NCI-H446 (cell line): ENCODE measurements at regions not wholly inside any gene's neighbourhood (a gene's known extent, or its start where the extent isn't known, plus 50 kb on each side); places are given as distances from the start of the nearest gene placed in this dataset.
A peak's percentile ranks its signal among the peaks of the same experiment; 100 is the strongest.

Experiments
- DNase-seq, 2 experiments: peaks; one replicate each; lab custom pipeline; 2025; lab: John Stamatoyannopoulos, UW

DNA sequence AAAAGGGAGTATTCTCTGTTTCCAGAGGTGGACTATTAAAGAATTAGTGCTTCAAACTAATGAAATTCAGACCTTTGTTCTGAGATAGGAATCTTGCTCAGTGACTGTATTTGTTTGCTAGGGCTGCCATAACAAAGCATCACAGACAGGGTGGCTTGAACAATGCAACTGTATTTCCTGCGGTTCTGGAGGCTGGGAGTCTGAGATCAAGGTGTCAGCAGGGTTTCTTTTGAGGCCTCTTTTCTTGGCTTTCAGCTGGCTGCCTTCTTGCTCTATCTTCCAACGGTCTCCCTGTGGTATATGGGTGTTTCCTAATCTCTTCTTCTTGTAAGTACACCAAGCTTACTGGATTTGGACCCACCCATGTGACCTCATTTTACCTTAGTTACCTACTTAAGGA is 264.6 kb upstream of the PROX1 start:
- DNase-seq = no peak

DNA sequence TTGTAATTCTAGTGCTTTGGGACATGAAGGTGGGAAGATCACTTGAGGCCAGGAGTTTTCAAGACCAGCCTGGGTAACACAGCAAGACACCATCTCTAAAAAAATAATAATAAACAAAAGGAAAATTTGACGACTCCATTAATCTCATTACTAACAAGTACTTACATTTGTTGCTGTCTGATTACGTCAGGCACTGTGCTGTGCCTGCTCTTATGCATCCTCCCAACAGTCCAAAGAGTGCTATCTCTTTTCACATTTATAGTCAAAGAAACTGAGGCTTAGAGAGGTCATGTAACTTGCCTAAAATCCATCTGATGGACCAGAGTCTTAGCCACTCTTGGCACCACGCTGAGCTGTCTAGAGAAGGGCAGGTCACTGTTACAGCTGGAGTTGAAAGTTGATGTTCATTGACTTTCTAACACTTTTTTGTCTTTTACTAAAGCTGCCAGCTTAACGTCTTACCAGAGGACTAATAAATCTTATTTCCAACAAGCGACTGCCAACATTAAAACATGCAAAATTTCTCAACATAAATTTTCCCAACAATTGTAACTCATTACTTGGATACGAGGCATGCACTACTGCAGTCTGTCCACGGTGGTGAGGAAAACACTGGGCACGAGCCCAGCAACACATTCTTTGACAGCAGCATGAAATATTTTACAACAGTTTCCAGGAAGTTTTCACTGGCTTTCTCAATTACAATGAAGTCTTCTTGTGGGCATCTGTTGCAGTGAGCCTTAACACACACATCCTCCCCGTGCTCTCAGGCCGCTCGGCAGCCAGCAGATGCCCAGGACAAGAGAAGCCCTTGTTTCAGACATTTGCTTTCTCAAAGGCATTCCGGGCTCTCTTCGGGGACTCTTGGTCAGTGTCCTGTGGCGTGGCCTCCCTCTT is 262.9 kb upstream of the PROX1 start:
- DNase-seq = peak in 1 of 2 experiments; percentile 37

DNA sequence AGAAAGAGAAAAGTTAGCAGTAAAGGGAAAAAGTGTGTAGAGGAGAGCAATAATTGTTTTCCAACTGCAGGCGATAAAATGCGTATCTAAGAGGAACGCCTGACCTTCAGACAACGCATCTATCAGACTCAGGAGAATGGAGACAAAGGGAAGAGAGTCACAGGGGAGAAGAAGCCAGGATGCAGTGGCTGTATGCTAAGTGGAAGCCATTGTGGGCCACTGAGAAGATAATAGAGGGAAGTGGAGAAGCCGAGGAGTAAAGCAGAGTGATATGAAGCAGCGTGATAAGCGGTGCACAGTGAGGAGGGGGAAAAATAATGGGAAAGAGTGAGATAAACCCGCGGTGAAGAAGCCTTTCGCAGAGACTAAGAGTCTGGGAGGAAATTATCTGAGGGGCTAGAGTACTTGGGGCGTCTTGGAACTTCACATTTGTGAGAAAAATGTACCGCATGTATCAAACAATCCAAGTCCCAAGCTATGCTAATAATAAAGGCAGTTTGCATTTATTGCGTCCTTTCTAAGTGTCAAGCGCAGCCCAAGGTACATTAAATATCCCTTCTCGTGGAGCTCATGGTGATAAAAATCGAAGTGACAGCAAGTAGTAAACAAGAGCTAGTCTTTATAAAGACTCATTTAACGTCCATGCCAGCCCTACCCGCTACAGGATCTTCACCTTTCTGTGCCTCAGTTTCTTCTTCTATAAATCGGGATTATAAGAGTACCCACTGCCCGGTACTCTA is 259.8 kb upstream of the PROX1 start:
- DNase-seq = no peak

DNA sequence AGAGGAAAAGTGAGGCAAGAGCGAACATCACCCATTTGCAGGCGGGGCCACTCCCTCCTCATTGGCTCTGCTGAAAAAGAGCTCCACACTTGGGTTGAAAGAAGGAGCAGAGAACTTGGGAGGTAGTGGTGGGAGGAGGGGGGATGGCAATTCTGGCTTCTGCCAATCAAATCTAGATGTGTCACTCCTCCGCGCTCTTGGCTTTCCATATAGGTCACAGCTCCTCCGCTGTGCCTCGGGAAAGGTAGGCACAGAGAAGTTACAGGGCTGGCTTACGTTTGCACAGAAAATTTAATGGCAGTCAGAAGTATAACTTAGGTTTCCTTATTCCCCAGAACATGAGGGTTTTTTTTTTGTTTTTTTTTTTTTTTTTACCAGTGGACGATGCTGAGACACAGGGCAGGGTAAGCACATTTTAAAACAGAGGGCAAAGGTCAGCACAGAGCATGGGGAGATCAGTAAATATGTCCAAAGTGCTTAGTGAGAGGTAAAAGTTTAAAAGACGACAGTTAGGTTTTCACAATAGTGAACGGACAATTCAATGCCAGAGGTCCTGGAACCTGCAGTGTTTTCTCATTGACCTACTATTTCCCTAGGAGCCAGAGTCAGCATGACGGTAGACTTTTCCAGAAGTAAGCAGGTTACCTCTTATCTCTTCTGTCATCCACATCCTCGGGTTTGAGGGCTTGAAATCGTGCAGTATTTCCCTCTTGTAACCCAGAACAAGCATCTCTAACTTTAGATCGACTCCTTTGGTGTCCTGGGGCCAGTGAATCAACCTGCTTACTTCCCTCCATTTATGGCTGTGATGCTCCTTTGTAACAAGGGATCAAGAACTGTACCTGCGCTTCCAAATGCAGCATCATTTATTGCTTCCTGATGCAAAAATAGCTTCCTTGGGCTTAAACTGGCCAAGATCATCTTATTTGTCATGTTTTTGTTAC is 258.9 kb upstream of the PROX1 start:
- DNase-seq = no peak

DNA sequence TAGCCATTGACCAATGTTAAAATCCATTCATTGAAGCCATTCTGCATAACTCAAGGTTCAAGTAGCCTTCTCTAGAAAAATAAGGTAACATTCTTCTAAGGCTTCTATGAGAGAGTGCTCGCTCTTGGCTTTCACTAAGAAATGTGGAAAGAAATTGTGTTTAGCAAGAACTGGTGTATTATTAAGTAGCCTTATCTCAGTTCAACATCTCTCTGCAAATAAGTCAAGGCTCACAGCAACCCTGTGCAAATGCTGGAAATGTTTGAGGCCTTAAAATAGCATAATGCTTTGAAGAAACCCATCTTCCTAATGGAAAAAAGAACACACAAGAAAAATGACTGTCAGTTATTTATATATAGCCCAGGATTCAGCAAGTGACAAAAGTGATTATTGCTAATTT is 254.1 kb upstream of the PROX1 start:
- DNase-seq = no peak

DNA sequence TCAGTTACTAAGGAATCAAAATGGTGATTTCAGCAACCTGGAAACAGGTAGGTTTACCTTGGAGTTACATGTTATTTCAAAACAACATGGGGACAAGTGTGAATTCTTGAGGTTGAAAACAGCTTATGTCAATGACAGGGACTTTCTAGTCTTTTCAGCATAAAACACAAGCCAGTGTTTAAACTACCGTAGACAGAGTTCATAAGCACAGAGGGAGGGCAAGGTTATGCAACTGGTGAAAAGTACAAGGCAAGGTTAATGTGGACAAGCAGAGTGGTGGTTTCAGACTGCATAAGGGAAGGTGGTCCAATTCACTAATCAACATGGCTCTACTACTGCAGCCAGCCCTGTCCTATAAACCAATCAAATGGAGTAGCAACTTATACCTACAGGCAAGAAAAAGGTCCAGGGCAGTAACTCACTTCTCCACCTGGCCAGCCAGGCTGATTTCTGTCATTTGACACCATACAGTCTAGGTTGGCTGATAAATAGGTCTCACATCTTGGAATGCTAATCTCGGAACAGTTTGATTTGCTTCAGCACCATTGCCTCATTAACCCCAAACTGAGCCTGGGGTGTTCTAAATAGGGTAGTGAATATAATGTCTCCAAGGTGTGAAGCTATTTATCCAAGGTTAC is 250.3 kb upstream of the PROX1 start:
- no peak for DNase-seq

DNA sequence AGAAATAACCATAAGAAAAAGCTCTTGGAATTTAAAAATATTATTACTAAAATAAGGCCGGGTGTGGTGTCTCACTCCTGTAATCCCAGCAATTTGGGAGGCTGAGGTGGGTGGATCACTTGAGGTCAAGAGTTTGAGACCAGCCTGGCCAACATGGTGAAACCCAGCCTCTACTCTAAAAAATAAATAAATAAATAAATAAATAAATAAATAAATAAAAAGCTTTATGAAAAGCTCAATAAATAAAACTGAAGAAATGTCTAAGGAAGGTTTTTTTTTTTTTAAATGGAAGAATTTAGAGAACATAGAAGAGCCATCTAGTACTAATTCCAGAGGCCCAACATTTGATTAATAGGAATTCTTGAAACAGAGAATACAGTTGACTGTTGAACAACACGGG is 249.1 kb upstream of the PROX1 start:
- DNase-seq = no peak

DNA sequence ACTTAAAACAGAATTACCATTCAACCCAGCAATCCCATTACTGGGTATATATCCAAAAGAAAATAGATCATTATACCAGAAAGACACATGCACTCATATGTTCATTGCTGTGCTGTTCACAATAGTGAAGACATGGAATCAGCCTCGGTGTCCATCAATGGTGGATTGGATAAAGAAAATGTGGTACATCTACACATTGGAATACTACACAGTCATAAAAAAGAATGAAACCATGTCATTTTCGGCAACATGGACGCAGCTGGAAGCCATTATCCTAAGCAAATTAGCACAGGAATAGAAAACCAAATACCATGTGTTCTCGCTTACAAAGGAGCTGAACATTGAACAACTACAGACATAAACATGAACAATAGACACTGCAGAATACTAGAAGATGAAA is 244.8 kb upstream of the PROX1 start:
- DNase-seq = no peak

DNA sequence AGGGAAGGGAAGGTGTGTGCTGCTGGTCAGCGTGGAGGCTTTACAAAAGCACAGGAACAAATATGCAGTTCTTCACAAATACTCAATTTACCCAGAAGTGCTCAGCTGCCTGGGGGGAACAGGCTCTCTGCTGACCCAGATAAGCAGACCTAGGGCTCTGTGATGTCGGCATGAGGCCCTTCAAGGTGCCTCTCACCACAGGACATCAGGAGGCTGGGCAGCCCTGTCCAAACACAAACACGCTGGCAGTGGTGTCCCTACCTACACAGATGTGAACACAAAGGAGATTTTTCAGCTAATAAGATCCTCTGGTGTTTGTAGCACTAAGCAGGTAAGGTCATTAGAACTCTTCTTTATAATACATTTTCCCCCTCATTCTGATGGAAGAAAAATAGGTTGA is 243.0 kb upstream of the PROX1 start:
- no peak for DNase-seq

DNA sequence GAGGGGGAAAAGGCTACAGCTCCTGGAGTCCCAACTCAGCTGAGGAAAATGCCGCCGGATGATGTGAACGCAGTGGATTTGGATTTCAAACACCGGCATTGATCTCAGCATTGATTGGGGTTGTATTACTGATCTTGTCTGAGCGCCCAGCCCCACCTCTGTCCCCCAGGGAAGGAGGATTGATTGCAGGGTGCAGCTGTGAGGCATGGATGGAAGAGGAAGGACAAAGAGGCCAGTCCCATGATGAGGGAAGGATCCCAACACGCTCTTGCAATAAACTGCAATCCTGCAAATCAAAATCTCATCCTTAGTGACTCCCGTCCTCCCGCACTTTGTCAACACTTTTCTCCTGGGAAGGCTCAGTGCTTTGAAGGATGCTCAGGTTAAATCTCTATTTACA is 242.3 kb upstream of the PROX1 start:
- no peak for DNase-seq

DNA sequence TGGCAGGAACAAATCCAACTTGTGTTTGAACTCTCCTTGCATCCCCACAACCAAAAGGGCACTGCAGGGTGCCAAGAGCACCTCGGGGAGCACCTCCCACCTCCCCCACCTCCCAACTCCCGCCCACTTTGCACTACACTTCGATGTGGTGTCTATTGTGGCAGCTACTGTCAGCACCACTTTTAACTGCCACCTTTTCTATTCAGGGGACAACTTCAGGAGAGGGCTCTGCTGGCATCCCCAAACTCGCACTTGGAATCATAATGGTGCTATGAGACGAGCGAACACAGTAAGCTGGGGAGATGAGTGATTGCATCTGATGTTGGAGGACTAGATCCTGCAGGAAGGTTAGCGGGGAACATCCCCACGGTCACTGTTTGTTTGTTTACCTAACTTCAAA is 238.2 kb upstream of the PROX1 start:
- no peak for DNase-seq

DNA sequence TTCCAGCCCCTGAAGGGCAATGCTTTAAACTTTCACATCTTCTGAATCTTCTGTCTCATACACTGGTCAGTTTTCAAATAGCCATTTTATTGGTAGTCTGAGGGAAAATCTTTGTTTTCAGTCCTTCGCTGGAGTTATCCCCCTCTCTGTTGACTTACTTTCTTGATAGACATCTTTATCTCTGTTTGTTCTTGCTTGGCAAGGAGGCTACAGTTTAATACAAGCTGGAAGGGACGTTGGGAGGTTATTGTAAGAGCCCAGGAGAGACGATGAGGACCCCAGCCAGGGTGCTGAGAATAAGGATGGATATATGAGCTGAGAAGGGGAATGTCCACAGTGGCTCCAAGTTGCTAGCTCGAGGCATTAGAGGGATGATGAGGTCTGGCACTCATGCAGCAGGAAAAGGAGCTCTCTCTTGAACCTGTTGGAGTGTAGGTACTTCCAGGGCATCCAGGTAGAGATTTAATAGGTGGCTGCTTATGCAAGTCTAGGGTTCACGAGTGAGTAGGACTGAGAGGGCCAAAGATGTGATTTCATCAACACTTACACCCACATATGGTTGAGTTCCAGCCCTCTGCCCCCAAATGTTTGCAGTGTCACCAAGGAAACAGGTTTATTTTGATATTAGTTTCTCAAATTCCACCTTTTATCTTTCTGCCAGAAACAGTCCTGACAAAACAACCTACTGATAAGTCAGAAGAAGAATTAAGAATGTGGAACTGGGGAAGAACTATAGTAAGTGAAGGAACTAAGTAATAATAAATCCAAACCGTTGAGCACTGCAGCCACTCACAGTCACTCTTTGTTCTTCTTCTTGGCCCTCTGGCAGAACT is 237.3 kb upstream of the PROX1 start:
- DNase-seq = no peak

DNA sequence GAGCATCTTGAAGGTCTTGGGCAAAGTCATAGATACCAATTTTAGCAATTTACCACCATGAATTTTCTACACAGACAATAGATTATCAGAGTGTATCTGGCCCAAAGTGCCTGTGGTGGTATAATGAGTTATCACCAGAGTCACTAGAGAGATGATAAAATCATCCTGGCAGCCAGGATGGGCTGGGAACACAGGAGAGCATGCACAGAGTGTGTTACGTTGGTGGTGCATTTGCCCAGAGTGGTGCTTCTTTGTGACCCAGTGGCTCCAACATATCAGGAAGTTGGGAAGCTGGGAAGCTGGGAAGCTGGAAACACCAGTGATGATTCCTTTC is 236.7 kb upstream of the PROX1 start:
- no peak for DNase-seq

DNA sequence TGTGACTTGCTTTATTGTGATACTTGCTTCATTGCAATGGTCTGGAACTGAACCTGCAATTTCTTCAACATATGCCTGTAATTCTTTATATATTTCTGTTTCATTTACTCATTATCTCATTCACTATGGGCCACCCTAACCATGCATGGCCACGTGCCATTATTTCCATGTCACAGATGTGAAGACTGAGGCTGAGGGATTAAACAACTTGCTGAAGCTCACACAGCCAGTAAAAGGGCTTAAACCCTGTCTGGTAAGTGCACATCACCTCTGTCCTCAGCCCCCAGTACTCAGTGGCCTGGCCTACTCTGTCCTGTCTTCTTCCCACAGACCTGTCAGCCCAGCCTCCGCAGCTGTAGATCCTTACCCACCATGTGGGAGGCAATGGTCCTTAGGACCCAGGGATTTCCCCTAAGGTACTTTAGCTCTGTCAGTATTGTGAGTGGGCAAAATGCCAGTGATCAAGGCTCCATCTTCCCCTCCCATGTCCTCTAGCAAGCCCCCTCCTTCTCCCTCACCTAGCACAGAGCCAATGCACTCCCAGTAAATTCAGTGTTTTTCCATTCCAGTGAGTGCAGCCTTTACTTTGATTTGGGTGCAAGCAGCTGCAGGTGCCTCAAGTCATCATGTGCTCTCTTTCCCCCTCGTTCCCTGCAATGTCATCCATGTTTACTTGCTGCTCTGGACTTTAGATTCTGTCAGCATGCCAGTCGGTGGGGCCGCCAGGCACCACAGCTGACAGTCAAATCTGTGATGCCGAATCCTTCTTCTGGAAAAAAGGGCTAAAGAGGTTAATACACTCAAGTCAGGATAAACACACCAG is 228.2 kb upstream of the PROX1 start:
- peak in 1 of 2 experiments; percentile 33 for DNase-seq

DNA sequence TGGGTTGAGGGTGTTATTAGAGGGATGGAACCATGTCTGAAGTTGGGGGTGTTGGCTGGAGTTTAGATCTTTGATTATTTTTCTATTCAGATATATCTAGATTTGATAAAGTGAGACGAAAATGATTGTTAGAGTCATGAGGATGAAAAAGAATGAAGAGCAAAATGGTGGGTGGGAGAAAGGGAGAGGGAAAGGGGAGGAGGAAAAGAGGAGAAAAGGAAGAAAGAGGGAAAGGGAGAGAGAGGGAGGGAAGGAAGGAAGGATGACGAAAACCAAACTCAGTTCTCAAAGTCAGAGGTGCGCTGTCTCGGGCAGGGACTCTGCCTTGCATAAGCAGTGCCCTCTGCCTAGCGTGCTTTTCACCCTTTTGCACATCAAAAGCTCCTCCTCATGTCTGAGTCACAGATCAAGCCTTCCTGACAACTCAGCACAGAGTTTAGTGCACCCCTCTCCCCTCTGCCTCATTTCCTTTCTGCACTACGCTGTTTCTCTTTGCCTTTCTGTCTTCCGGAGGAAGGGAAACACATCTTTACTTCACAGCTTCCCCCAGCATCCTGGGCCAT is 225.8 kb upstream of the PROX1 start:
- no peak for DNase-seq

DNA sequence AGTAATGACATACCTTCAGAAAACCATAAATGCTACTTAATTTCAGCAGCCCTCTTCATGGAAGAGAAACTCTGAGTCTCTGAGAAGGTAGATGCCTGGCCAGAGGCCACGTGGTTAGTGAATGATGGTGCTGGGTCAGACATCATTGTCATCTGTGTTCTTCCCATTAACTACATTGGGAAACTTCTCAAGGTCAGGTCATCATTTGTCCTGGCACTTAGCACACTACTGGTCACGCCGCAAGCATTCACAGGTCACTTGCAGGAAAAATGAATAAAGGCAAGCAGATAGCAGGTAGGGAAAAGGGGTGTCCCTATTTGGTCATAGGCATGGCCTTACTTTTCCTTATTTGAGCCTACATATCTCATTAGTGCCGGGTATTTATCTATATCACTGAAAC is 220.1 kb upstream of the PROX1 start:
- no peak for DNase-seq

DNA sequence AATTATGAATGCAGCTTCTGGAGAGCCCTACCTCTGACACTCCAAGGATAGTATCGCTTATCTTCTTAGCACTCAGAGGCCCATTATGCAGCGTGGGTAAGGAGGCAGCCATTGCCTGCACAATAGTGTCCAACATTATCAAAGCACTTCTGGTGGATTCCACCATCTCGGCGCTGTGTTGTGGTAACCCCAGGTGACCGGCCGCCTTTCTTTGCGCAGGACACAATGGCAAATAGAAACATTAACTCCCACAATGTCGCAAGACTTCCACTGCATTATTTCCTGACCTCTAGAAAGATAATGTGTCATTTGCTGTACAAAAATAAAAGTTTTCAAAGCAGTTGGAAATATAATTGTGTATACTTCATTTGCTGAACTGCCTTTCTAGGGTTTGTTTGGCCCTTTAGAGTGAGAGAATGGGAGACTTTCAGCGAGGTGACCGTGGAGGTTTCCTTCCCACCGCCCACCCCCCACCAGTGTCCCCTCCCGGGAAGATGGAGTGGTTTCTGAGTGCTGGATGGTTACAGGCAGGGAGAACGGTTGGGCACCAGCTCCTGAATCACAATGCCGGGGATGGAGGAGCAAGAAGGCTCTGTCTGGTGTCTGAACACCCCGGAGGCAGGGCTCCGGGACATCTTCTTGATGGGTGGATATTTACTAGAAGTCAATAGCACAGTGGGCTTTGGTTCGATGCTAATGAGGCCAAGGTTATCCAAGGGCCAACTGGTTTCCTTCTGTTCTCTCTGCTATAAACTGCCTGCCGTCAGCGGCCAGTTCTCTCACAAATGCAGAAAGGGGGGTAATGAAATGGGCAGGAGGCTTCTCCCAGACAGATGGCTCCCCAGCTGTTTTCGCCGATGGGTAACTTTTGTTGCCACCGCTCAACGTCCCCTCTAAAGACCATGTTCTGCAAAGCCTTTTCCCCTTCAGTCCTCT is 215.4 kb upstream of the PROX1 start:
- DNase-seq = no peak

DNA sequence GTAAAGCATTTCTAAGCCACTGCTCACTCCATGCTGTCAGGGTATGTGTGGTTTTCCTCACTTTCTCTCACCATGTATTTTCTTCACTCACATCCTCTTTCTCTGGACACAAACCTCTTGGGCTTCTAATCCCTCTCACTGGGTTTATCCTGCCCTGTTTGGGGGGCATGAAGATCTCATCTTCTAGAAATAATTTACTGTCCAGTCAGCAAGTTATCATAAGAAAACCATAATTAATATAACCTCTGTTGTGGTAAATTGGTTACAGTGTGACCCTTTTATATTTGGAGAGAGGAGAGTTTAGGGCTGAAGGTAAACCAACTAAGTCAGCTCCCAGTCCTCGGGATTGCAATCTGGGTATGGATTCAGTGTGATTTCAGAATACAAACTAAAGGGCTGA is 213.8 kb upstream of the PROX1 start:
- DNase-seq = no peak

DNA sequence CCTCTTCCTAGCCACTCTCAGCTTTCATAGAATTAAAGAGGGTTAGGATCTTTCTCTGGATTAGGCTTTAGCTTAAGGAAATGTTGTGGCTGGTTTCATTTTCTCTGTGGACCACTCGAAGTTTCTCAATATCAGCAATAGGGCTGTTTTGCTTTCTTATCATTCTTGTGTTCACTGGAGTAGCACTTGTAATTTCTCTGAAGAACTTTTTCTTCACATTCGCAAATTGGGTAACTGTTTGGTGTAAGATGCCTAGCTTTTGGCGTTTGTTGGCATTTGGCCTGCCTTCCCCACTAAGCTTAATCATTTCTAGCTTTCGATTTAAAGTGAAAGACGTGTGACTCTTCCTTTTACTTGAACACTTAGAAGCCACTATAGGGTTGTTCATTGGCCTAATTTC is 210.8 kb upstream of the PROX1 start:
- no peak for DNase-seq
